22Rv1 (cell line): ENCODE measurements at regions not wholly inside any gene's neighbourhood (a gene's known extent, or its start where the extent isn't known, plus 50 kb on each side); places are given as distances from the start of the nearest gene placed in this dataset.

Experiments
- H3K27ac ChIP-seq: fragments of 450-650 bp; 2 replicates; pipeline ENCODE4 v1.5.1; 2017
- CTCF ChIP-seq: fragments of 450-650 bp; IDR thresholded peaks from 2 replicates; pipeline ENCODE4 v1.5.1; 2017; ENCODE audit warnings: mild to moderate bottlenecking
- ZFX ChIP-seq: fragments of 450-650 bp; IDR thresholded peaks from 2 replicates; pipeline ENCODE4 v1.6.1; 2017; ENCODE audit warnings: antibody characterized with exemption, borderline replicate concordance

GRCh38 chr15:97087006-97087741 is 756.7 kb downstream of the NR2F2 start:
- no peak overlapping the region for H3K27ac ChIP-seq
- TF ChIP-seq ZFX (no peak), CTCF (no peak)

GRCh38 chr15:97091093-97091492 is 760.6 kb downstream of the NR2F2 start:
- no peak overlapping the region for H3K27ac ChIP-seq
- TF ChIP-seq ZFX (no peak), CTCF (no peak)

GRCh38 chr15:97092656-97093055 is 762.2 kb downstream of the NR2F2 start:
- TF ChIP-seq ZFX: no peak
- TF ChIP-seq CTCF: no peak

GRCh38 chr15:97096303-97096835 is 765.9 kb downstream of the NR2F2 start:
- TF ChIP-seq CTCF (no peak), ZFX (no peak)
- H3K27ac ChIP-seq: no peak overlapping the region

More at GRCh38 chr15:97092656-97093055, 762.2 kb downstream of the NR2F2 start:
- no peak overlapping the region for H3K27ac ChIP-seq

- TF ChIP-seq CTCF (no peak), ZFX (no peak)
- H3K27ac ChIP-seq: no peak overlapping the region
Measured at GRCh38 chr15:97099040-97099439, 768.5 kb downstream of the NR2F2 start.

- no peak overlapping the region for H3K27ac ChIP-seq
- TF ChIP-seq CTCF (no peak), ZFX (no peak)
Measured at GRCh38 chr15:97101572-97101971, 771.1 kb downstream of the NR2F2 start.

- no peak for TF ChIP-seq ZFX
- no peak for TF ChIP-seq CTCF
- H3K27ac ChIP-seq: no peak overlapping the region
Measured at GRCh38 chr15:97114900-97115760, 784.6 kb downstream of the NR2F2 start.
